H9 (cell line): ENCODE measurements at regions not wholly inside any gene's neighbourhood (a gene's known extent, or its start where the extent isn't known, plus 50 kb on each side); places are given as distances from the start of the nearest gene placed in this dataset.

Experiments used
- DNase-seq: peaks from one replicate; pipeline ENCODE4 v3.0.0-alpha.2; 2017
- H2AFZ ChIP-seq: one replicate; pipeline ENCODE4 v1.6.1; 2013; ENCODE audit warnings: mild to moderate bottlenecking, low read length, control low read depth, moderate library complexity
- H2AK5ac ChIP-seq: 2 replicates; pipeline ENCODE4 v1.6.1; 2013; ENCODE audit warnings: low read length, control low read depth, mixed read lengths; ENCODE audit not compliant: insufficient read length
- H2BK120ac ChIP-seq: one replicate; pipeline ENCODE4 v1.6.1; 2013; ENCODE audit warnings: low read depth, mild to moderate bottlenecking, low read length, control low read depth, inconsistent platforms; ENCODE audit not compliant: poor library complexity, severe bottlenecking
- H2BK12ac ChIP-seq: 2 replicates; pipeline ENCODE4 v1.6.1; 2013; ENCODE audit warnings: low read length, control low read depth, mixed read lengths, low read depth; ENCODE audit not compliant: insufficient read length
- H2BK15ac ChIP-seq: 2 replicates; pipeline ENCODE4 v1.6.1; 2013; ENCODE audit warnings: low read depth, low read length, control low read depth
- H2BK20ac ChIP-seq: one replicate; pipeline ENCODE4 v1.6.1; 2013; ENCODE audit warnings: low read depth, mild to moderate bottlenecking, low read length, control low read depth, inconsistent platforms; ENCODE audit not compliant: poor library complexity, severe bottlenecking
- H2BK5ac ChIP-seq: 2 replicates; pipeline ENCODE4 v1.6.1; 2013; ENCODE audit warnings: low read length, control low read depth, mixed read lengths; ENCODE audit not compliant: insufficient read length
- H3K14ac ChIP-seq: 2 replicates; pipeline ENCODE4 v1.6.1; 2013; ENCODE audit warnings: low read length, control low read depth; ENCODE audit not compliant: insufficient read depth
- H3K18ac ChIP-seq: 2 replicates; pipeline ENCODE4 v1.6.1; 2013; ENCODE audit warnings: low read depth, mild to moderate bottlenecking, mixed read lengths, low read length, control low read depth; ENCODE audit not compliant: insufficient read length
- H3K23ac ChIP-seq: 2 replicates; pipeline ENCODE4 v1.6.1; 2013; ENCODE audit warnings: low read length, control low read depth, mixed read lengths, low read depth; ENCODE audit not compliant: insufficient read length
- H3K23me2 ChIP-seq: 2 replicates; pipeline ENCODE4 v1.6.1; 2013; ENCODE audit warnings: low read depth, mild to moderate bottlenecking, mixed read lengths, low read length, control low read depth; ENCODE audit not compliant: insufficient read length, poor library complexity, severe bottlenecking
- H3K27ac ChIP-seq: 2 replicates; pipeline ENCODE4 v1.5.1; 2013; ENCODE audit warnings: low read length, control low read depth, mixed read lengths, low read depth; ENCODE audit not compliant: insufficient read length
- H3K27me3 ChIP-seq: 2 replicates; pipeline ENCODE4 v1.6.1; 2013; ENCODE audit warnings: low read length, control low read depth, inconsistent platforms; ENCODE audit not compliant: insufficient read depth
- H3K4ac ChIP-seq: 2 replicates; pipeline ENCODE4 v1.6.1; 2013; ENCODE audit warnings: low read depth, mild to moderate bottlenecking, control low read depth, inconsistent platforms, low read length, moderate library complexity
- H3K4me1 ChIP-seq: 2 replicates; pipeline ENCODE4 v1.6.1; 2013; ENCODE audit warnings: low read length, control low read depth, inconsistent platforms; ENCODE audit not compliant: insufficient read depth
- H3K4me2 ChIP-seq: 2 replicates; pipeline ENCODE4 v1.6.1; 2013; ENCODE audit warnings: low read length, control low read depth, mixed read lengths; ENCODE audit not compliant: insufficient read length, insufficient read depth
- H3K56ac ChIP-seq: 2 replicates; pipeline ENCODE4 v1.6.1; 2013; ENCODE audit warnings: low read depth, mild to moderate bottlenecking, mixed read lengths, low read length, control low read depth; ENCODE audit not compliant: insufficient read length
- H3K79me1 ChIP-seq: 2 replicates; pipeline ENCODE4 v1.6.1; 2013; ENCODE audit warnings: low read depth, mild to moderate bottlenecking, moderate library complexity, low read length, control low read depth, inconsistent platforms; ENCODE audit not compliant: insufficient read depth, poor library complexity, severe bottlenecking
- H3K79me2 ChIP-seq: 2 replicates; pipeline ENCODE4 v1.6.1; 2013; ENCODE audit warnings: low read length, control low read depth, inconsistent platforms; ENCODE audit not compliant: insufficient read depth
- H3K9ac ChIP-seq: 2 replicates; pipeline ENCODE4 v1.6.1; 2013; ENCODE audit warnings: low read length, control low read depth, mixed read lengths; ENCODE audit not compliant: insufficient read length; ENCODE audit errors: extremely low read depth
- H3K9me3 ChIP-seq: one replicate; pipeline ENCODE4 v1.6.1; 2013; ENCODE audit warnings: low read depth, low read length, inconsistent platforms; ENCODE audit not compliant: control insufficient read depth
- H3T11ph ChIP-seq: one replicate; pipeline ENCODE4 v1.6.1; 2013; ENCODE audit warnings: mild to moderate bottlenecking, low read length, control low read depth, inconsistent platforms
- H4K20me1 ChIP-seq: one replicate; pipeline ENCODE4 v1.6.1; 2013; ENCODE audit not compliant: control insufficient read depth, insufficient read length, insufficient read depth
- H4K5ac ChIP-seq: 2 replicates; pipeline ENCODE4 v1.6.1; 2013; ENCODE audit warnings: low read depth, mild to moderate bottlenecking, mixed read lengths, low read length, control low read depth; ENCODE audit not compliant: insufficient read length
- H4K8ac ChIP-seq: replicated peaks from 2 replicates; pipeline ENCODE4 v1.6.1; 2013; ENCODE audit warnings: low read length, control low read depth, mixed read lengths, low read depth; ENCODE audit not compliant: insufficient read length
- H4K91ac ChIP-seq: 2 replicates; pipeline ENCODE4 v1.6.1; 2013; ENCODE audit warnings: low read depth, mild to moderate bottlenecking, moderate library complexity, mixed read lengths, low read length, control low read depth; ENCODE audit not compliant: insufficient read length
- H3K27ac Mint-ChIP-seq, 3 experiments: 2 replicates in 2 of 3; 3 replicates in 1 of 3; pipeline ENCODE4 v1.8.0; 2020 to 2021; ENCODE audit warnings: mixed read lengths in 3 of 3, mild to moderate bottlenecking in 1 of 3, moderate library complexity in 1 of 3
- H3K27me3 Mint-ChIP-seq: 2 replicates; pipeline ENCODE4 v1.8.0; 2021; ENCODE audit warnings: low read depth, mild to moderate bottlenecking, moderate library complexity, mixed read lengths
- H3K36me3 Mint-ChIP-seq, 3 experiments: 2 replicates in 2 of 3; 3 replicates in 1 of 3; pipeline ENCODE4 v1.8.0; 2020 to 2021; ENCODE audit warnings: low read depth in 3 of 3, mixed read lengths in 3 of 3; ENCODE audit not compliant: insufficient read depth in 1 of 3
- H3K4me1 Mint-ChIP-seq, 2 experiments: 2 replicates each; pipeline ENCODE4 v1.8.0; 2020; ENCODE audit warnings: mixed read lengths in 2 of 2
- H3K4me3 Mint-ChIP-seq, 2 experiments: 2 replicates in 1 of 2; 3 replicates in 1 of 2; pipeline ENCODE4 v1.8.0; 2020 to 2021; ENCODE audit warnings: mild to moderate bottlenecking in 2 of 2, mixed read lengths in 2 of 2, moderate library complexity in 1 of 2
- H3K9me3 Mint-ChIP-seq, 2 experiments: 2 replicates in 1 of 2; 3 replicates in 1 of 2; pipeline ENCODE4 v1.8.0; 2020; ENCODE audit warnings: mild to moderate bottlenecking in 2 of 2, mixed read lengths in 2 of 2, moderate library complexity in 1 of 2
- CTCF ChIP-seq: fragments of 200-600 bp; sonication (generic); conservative IDR thresholded peaks from 3 replicates; pipeline ENCODE4 v1.8.0; 2021; ENCODE audit warnings: antibody characterized with exemption, mild to moderate bottlenecking
- WGBS: extraction: QIAGEN DNeasy Blood & Tissue Kit; methylation state at CpG from one replicate; pipeline ENCODE4 v1.1.7; 2013; ENCODE audit warnings: missing lambda C conversion rate, low lambda C conversion rate, mixed read lengths; ENCODE audit not compliant: insufficient read length; ENCODE audit errors: extremely low coverage; 5-methylcytosine and 5-hydroxymethylcytosine counted together

GRCh38 chr9:71183251-71183650 lies 61.8 kb upstream of the TRPM3 start:
- no peaks in the 10 kb centered on the region for H3K23me2 ChIP-seq
- H3K9ac ChIP-seq: no peak overlapping the region
- Mint-ChIP-seq H3K36me3 (no peaks in the 10 kb centered on the region), H3K27me3 (no peaks in the 10 kb centered on the region), H3K4me1 (peaks cover 5 to 7% of the 10 kb centered on the region in 2 experiments; a peak in 3 of 4 replicates), H3K27ac (no peak overlapping the region), H3K4me3 (no peak overlapping the region), H3K9me3 (no peaks in the 10 kb centered on the region)
- H3K56ac ChIP-seq: no peak overlapping the region
- no peaks in the 10 kb centered on the region for H3K27me3 ChIP-seq
- H2BK15ac ChIP-seq: no peak overlapping the region
- no peak overlapping the region for H4K5ac ChIP-seq
- H4K91ac ChIP-seq: no peak overlapping the region
- H3K9me3 ChIP-seq: no peaks in the 10 kb centered on the region
- H3K79me2 ChIP-seq: no peaks in the 10 kb centered on the region
- no CpG with 5 or more reads among the region's 3 CpGs for WGBS
- H2BK12ac ChIP-seq: no peak overlapping the region
- no peak overlapping the region for H3K18ac ChIP-seq
- H2BK5ac ChIP-seq: no peak overlapping the region
- no peaks in the 10 kb centered on the region for H3K79me1 ChIP-seq
- no peak for DNase-seq
- TF ChIP-seq CTCF: no peak
- H2AK5ac ChIP-seq: no peak overlapping the region
- H3K27ac ChIP-seq: no peak overlapping the region
- no peaks in the 10 kb centered on the region for H4K20me1 ChIP-seq
- H4K8ac ChIP-seq: no peak overlapping the region
- no peak overlapping the region for H2BK20ac ChIP-seq
- no peak overlapping the region for H2AFZ ChIP-seq
- no peak overlapping the region for H3K14ac ChIP-seq
- H3T11ph ChIP-seq: no peak overlapping the region
- no peak overlapping the region for H3K4me2 ChIP-seq
- no peak overlapping the region for H3K4ac ChIP-seq
- no peak overlapping the region for H3K23ac ChIP-seq
- H3K4me1 ChIP-seq: no peaks in the 10 kb centered on the region
- H2BK120ac ChIP-seq: no peak overlapping the region
